ENCODE measurements at regions not wholly inside any gene's neighbourhood (a gene's known extent, or its start where the extent isn't known, plus 50 kb on each side); places are given as distances from the start of the nearest gene placed in this dataset.

GRCh38 chr2:228541789-228542188, 360.3 kb upstream of the SPHKAP start:
- Histone ChIP-seq H2BK5ac (ENCODE audit: low read length) (no peak overlapping the region), H3K14ac (ENCODE audit: low read length) (no peak overlapping the region), H3K18ac (ENCODE audit: low read length) (no peak overlapping the region), H2BK120ac (ENCODE audit: low read depth, low read length) (no peak overlapping the region), H3K36me3 (replicated peaks in 1 of 2; ENCODE audit: control insufficient read depth in 2 of 2, insufficient read depth in 2 of 2, low read length in 2 of 2) (no peaks in the 10 kb centered on the region), H2AFZ (ENCODE audit: low read length) (no peak overlapping the region), H2AK5ac (ENCODE audit: low read depth, low read length) (no peak overlapping the region), H3K79me1 (ENCODE audit: low read depth, low read length) (no peaks in the 10 kb centered on the region), H4K91ac (ENCODE audit: low read depth, low read length, poor library complexity) (no peak overlapping the region), H3K23ac (ENCODE audit: low read depth, low read length, poor library complexity) (no peak overlapping the region), H3K9me3 (replicated peaks in 1 of 2; ENCODE audit: control insufficient read depth in 2 of 2, insufficient read depth in 1 of 2, low read depth in 1 of 2, low read length in 2 of 2) (no peaks in the 10 kb centered on the region), H3K4ac (ENCODE audit: low read length) (no peak overlapping the region), H3K4me1 (ENCODE audit: control insufficient read depth in 2 of 2, insufficient read depth in 1 of 2, low read depth in 1 of 2, low read length in 2 of 2) (no peaks in the 10 kb centered on the region), H2BK15ac (ENCODE audit: low read length) (no peak overlapping the region), H3K9ac (ENCODE audit: low read depth, low read length, poor library complexity) (no peak overlapping the region), H3K4me2 (ENCODE audit: insufficient read depth, low read length, poor library complexity, severe bottlenecking) (no peak overlapping the region), H2BK12ac (ENCODE audit: low read length) (no peak overlapping the region), H4K8ac (ENCODE audit: low read depth, low read length) (no peak overlapping the region), H3K27me3 (ENCODE audit: control insufficient read depth in 3 of 3, insufficient read depth in 3 of 3, low read depth in 1 of 3, low read length in 3 of 3) (no peaks in the 10 kb centered on the region), H3K27ac (replicated peaks; ENCODE audit: low read length) (no peak overlapping the region), H3K4me3 (ENCODE audit: low read length in 2 of 2) (no peak overlapping the region)
- WGBS, 2 donors (ENCODE audit: extremely low coverage in 2 of 2, insufficient read length in 2 of 2, insufficient replicate concordance in 1 of 2): no CpG with 5 or more reads among the region's 4 CpGs
- no peak for DNase-seq (ENCODE audit: low spot score)

GRCh38 chr2:228540976-228541375, 359.5 kb upstream of the SPHKAP start:
- Histone ChIP-seq H3K27ac (replicated peaks; ENCODE audit: low read length) (no peak overlapping the region), H3K79me1 (ENCODE audit: low read depth, low read length) (no peaks in the 10 kb centered on the region), H3K4me2 (ENCODE audit: insufficient read depth, low read length, poor library complexity, severe bottlenecking) (no peak overlapping the region), H2BK15ac (ENCODE audit: low read length) (no peak overlapping the region), H3K14ac (ENCODE audit: low read length) (no peak overlapping the region), H3K27me3 (ENCODE audit: control insufficient read depth in 3 of 3, insufficient read depth in 3 of 3, low read depth in 1 of 3, low read length in 3 of 3) (no peaks in the 10 kb centered on the region), H3K9ac (ENCODE audit: low read depth, low read length, poor library complexity) (no peak overlapping the region), H3K18ac (ENCODE audit: low read length) (no peak overlapping the region), H2AK5ac (ENCODE audit: low read depth, low read length) (no peak overlapping the region), H3K9me3 (replicated peaks in 1 of 2; ENCODE audit: control insufficient read depth in 2 of 2, insufficient read depth in 1 of 2, low read depth in 1 of 2, low read length in 2 of 2) (no peaks in the 10 kb centered on the region), H3K4me3 (ENCODE audit: low read length in 2 of 2) (no peak overlapping the region), H2AFZ (ENCODE audit: low read length) (no peak overlapping the region), H4K8ac (ENCODE audit: low read depth, low read length) (no peak overlapping the region), H3K4ac (ENCODE audit: low read length) (no peak overlapping the region), H3K36me3 (replicated peaks in 1 of 2; ENCODE audit: control insufficient read depth in 2 of 2, insufficient read depth in 2 of 2, low read length in 2 of 2) (no peaks in the 10 kb centered on the region), H4K91ac (ENCODE audit: low read depth, low read length, poor library complexity) (no peak overlapping the region), H2BK120ac (ENCODE audit: low read depth, low read length) (no peak overlapping the region), H3K4me1 (ENCODE audit: control insufficient read depth in 2 of 2, insufficient read depth in 1 of 2, low read depth in 1 of 2, low read length in 2 of 2) (no peaks in the 10 kb centered on the region), H3K23ac (ENCODE audit: low read depth, low read length, poor library complexity) (no peak overlapping the region), H2BK5ac (ENCODE audit: low read length) (no peak overlapping the region), H2BK12ac (ENCODE audit: low read length) (no peak overlapping the region)
- no peak for DNase-seq (ENCODE audit: low spot score)
- 100% methylated on average over 2 of the region's 3 CpGs for WGBS, 2 donors (ENCODE audit: extremely low coverage in 2 of 2, insufficient read length in 2 of 2, insufficient replicate concordance in 1 of 2)

DNA sequence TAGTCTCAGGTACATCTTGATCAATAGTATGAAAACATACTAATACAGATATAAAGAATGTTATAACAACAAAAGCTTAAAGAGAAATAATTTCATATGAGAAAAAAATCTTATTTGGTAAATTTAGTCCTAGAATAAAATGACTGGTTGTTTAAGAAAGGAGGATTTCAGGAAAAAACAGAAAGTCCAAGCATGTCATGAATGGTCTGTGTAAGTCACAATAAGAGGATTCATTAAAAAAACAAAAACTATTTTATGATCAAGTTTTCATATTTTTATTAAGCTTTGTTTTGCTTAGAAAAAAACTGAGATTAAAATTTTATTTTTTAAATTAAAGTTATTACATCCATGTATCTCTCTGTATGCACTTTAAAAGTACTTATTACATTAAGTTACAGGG, 353.9 kb upstream of the SPHKAP start:
- DNase-seq (ENCODE audit: low spot score): no peak
- H3K27ac ChIP-seq (replicated peaks; ENCODE audit: low read length): no peak overlapping the region
- no peak overlapping the region for H3K14ac ChIP-seq (ENCODE audit: low read length)

GRCh38 chr2:228533156-228533555, 351.7 kb upstream of the SPHKAP start:
- H2BK12ac ChIP-seq (ENCODE audit: low read length): no peak overlapping the region
- H3K4me3 ChIP-seq (ENCODE audit: low read length in 2 of 2): no peak overlapping the region
- H4K91ac ChIP-seq (ENCODE audit: low read depth, low read length, poor library complexity): no peak overlapping the region
- no peak overlapping the region for H3K4ac ChIP-seq (ENCODE audit: low read length)
- no CpG with 5 or more reads among the region's 1 CpG for WGBS, 2 donors (ENCODE audit: extremely low coverage in 2 of 2, insufficient read length in 2 of 2, insufficient replicate concordance in 1 of 2)
- H2BK15ac ChIP-seq (ENCODE audit: low read length): no peak overlapping the region
- H3K27ac ChIP-seq (replicated peaks; ENCODE audit: low read length): no peak overlapping the region
- H3K79me1 ChIP-seq (ENCODE audit: low read depth, low read length): no peaks in the 10 kb centered on the region
- no peaks in the 10 kb centered on the region for H3K4me1 ChIP-seq (ENCODE audit: control insufficient read depth in 2 of 2, insufficient read depth in 1 of 2, low read depth in 1 of 2, low read length in 2 of 2)
- H3K9ac ChIP-seq (ENCODE audit: low read depth, low read length, poor library complexity): no peak overlapping the region
- H3K14ac ChIP-seq (ENCODE audit: low read length): no peak overlapping the region
- H3K18ac ChIP-seq (ENCODE audit: low read length): no peak overlapping the region
- no peak overlapping the region for H2BK5ac ChIP-seq (ENCODE audit: low read length)
- no peak overlapping the region for H2AK5ac ChIP-seq (ENCODE audit: low read depth, low read length)
- H3K4me2 ChIP-seq (ENCODE audit: insufficient read depth, low read length, poor library complexity, severe bottlenecking): no peak overlapping the region
- no peak overlapping the region for H2BK120ac ChIP-seq (ENCODE audit: low read depth, low read length)
- no peaks in the 10 kb centered on the region for H3K9me3 ChIP-seq (replicated peaks in 1 of 2; ENCODE audit: control insufficient read depth in 2 of 2, insufficient read depth in 1 of 2, low read depth in 1 of 2, low read length in 2 of 2)
- no peaks in the 10 kb centered on the region for H3K27me3 ChIP-seq (ENCODE audit: control insufficient read depth in 3 of 3, insufficient read depth in 3 of 3, low read depth in 1 of 3, low read length in 3 of 3)
- H3K36me3 ChIP-seq (replicated peaks in 1 of 2; ENCODE audit: control insufficient read depth in 2 of 2, insufficient read depth in 2 of 2, low read length in 2 of 2): no peaks in the 10 kb centered on the region
- no peak overlapping the region for H3K23ac ChIP-seq (ENCODE audit: low read depth, low read length, poor library complexity)
- no peak for DNase-seq (ENCODE audit: low spot score)
- no peak overlapping the region for H2AFZ ChIP-seq (ENCODE audit: low read length)
- H4K8ac ChIP-seq (ENCODE audit: low read depth, low read length): no peak overlapping the region

More for the DNA sequence above, 353.9 kb upstream of the SPHKAP start:
- Histone ChIP-seq H3K4me2 (ENCODE audit: insufficient read depth, low read length, poor library complexity, severe bottlenecking) (no peak overlapping the region), H2AK5ac (ENCODE audit: low read depth, low read length) (no peak overlapping the region), H2BK15ac (ENCODE audit: low read length) (no peak overlapping the region), H3K36me3 (replicated peaks in 1 of 2; ENCODE audit: control insufficient read depth in 2 of 2, insufficient read depth in 2 of 2, low read length in 2 of 2) (no peaks in the 10 kb centered on the region), H3K4me3 (ENCODE audit: low read length in 2 of 2) (no peak overlapping the region), H3K4me1 (ENCODE audit: control insufficient read depth in 2 of 2, insufficient read depth in 1 of 2, low read depth in 1 of 2, low read length in 2 of 2) (no peaks in the 10 kb centered on the region), H2BK120ac (ENCODE audit: low read depth, low read length) (no peak overlapping the region), H4K8ac (ENCODE audit: low read depth, low read length) (no peak overlapping the region), H2BK5ac (ENCODE audit: low read length) (no peak overlapping the region), H3K4ac (ENCODE audit: low read length) (no peak overlapping the region), H3K18ac (ENCODE audit: low read length) (no peak overlapping the region), H2BK12ac (ENCODE audit: low read length) (no peak overlapping the region), H3K27me3 (ENCODE audit: control insufficient read depth in 3 of 3, insufficient read depth in 3 of 3, low read depth in 1 of 3, low read length in 3 of 3) (no peaks in the 10 kb centered on the region), H4K91ac (ENCODE audit: low read depth, low read length, poor library complexity) (no peak overlapping the region), H3K9me3 (replicated peaks in 1 of 2; ENCODE audit: control insufficient read depth in 2 of 2, insufficient read depth in 1 of 2, low read depth in 1 of 2, low read length in 2 of 2) (no peaks in the 10 kb centered on the region), H3K79me1 (ENCODE audit: low read depth, low read length) (no peaks in the 10 kb centered on the region), H3K23ac (ENCODE audit: low read depth, low read length, poor library complexity) (no peak overlapping the region), H2AFZ (ENCODE audit: low read length) (no peak overlapping the region), H3K9ac (ENCODE audit: low read depth, low read length, poor library complexity) (no peak overlapping the region)

All from neuronal stem cell (in vitro differentiated cells).